HUES64 (cell line): ENCODE measurements at regions not wholly inside any gene's neighbourhood (a gene's known extent, or its start where the extent isn't known, plus 50 kb on each side); places are given as distances from the start of the nearest gene placed in this dataset.
"Not testable (repeated sequence)": the region's sequence is repeated elsewhere in the genome, so short reads cannot be mapped to it uniquely, and the experiment has no call there.

Source experiments
- H3K27ac ChIP-seq: 2 replicates; pipeline ENCODE4 v1.7.0; 2013; ENCODE audit warnings: low read depth, low read length, inconsistent platforms
- H3K27me3 ChIP-seq: 2 replicates; pipeline ENCODE4 v1.6.1; 2013; ENCODE audit warnings: mild to moderate bottlenecking, low read length; ENCODE audit not compliant: insufficient read depth
- H3K36me3 ChIP-seq: 2 replicates; pipeline ENCODE4 v1.6.1; 2013; ENCODE audit warnings: mild to moderate bottlenecking, low read length; ENCODE audit not compliant: insufficient read depth
- H3K4me1 ChIP-seq: 2 replicates; pipeline ENCODE4 v1.6.1; 2013; ENCODE audit warnings: mild to moderate bottlenecking, low read length, moderate library complexity; ENCODE audit not compliant: insufficient read depth
- H3K4me3 ChIP-seq: 2 replicates; pipeline ENCODE4 v1.5.1; 2013; ENCODE audit warnings: mild to moderate bottlenecking, low read length, moderate library complexity
- H3K9ac ChIP-seq: 2 replicates; pipeline ENCODE4 v1.6.1; 2013; ENCODE audit warnings: mild to moderate bottlenecking, low read depth, low read length
- H3K9me3 ChIP-seq: 2 replicates; pipeline ENCODE4 v1.6.1; 2013; ENCODE audit warnings: low read depth, low read length; ENCODE audit not compliant: insufficient read depth
- WGBS: fragments of 150-250, 120-280 bp; methylation state at CpG from one replicate; pipeline ENCODE4 v1.1.7; 2013; ENCODE audit warnings: missing lambda C conversion rate; 5-methylcytosine and 5-hydroxymethylcytosine counted together

GRCh38 chr12:90690120-90690519, 264.9 kb downstream of the CCER1 start:
- H3K27me3 ChIP-seq: no peaks in the 10 kb centered on the region
- WGBS: 95% methylated on average over 1 of the region's 1 CpG

GRCh38 chr12:90687682-90688081, 267.3 kb downstream of the CCER1 start:
- not testable (repeated sequence) for H3K9ac ChIP-seq, H3K4me1 ChIP-seq, H3K9me3 ChIP-seq, H3K4me3 ChIP-seq, H3K36me3 ChIP-seq, H3K27me3 ChIP-seq, H3K27ac ChIP-seq

More at GRCh38 chr12:90690120-90690519, 264.9 kb downstream of the CCER1 start:
- Histone ChIP-seq H3K9me3 (no peaks in the 10 kb centered on the region), H3K27ac (no peak overlapping the region), H3K9ac (no peak overlapping the region), H3K4me1 (no peaks in the 10 kb centered on the region), H3K36me3 (no peaks in the 10 kb centered on the region), H3K4me3 (no peak overlapping the region)

GRCh38 chr12:90683871-90684270, 271.1 kb downstream of the CCER1 start:
- WGBS: 100% methylated on average over 1 of the region's 3 CpGs
- Histone ChIP-seq H3K27ac (no peak overlapping the region), H3K4me1 (no peaks in the 10 kb centered on the region), H3K9ac (no peak overlapping the region), H3K27me3 (no peaks in the 10 kb centered on the region), H3K36me3 (no peaks in the 10 kb centered on the region), H3K9me3 (no peaks in the 10 kb centered on the region), H3K4me3 (no peak overlapping the region)

DNA sequence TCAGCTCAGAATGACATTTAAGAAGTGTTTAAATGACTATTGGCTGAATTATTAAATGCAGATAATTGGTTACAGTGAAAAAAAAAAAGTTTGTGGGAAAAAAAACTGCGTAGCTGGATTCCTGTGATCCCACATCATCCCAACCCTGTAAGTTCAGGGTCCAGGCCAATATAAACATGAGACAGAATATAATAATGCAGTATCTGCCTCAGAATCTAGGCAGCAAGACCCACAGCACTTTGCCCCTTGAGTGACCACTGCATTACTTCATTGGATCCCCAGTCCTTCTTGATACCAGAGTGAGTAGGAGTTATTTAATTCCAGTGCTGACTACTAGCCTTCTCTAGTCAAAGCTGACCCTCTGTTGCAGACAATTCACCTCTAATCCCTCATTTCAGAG, 272.6 kb downstream of the CCER1 start:
- Histone ChIP-seq H3K4me3 (no peak overlapping the region), H3K9me3 (no peaks in the 10 kb centered on the region), H3K36me3 (no peaks in the 10 kb centered on the region), H3K9ac (no peak overlapping the region), H3K4me1 (no peaks in the 10 kb centered on the region), H3K27ac (no peak overlapping the region), H3K27me3 (no peaks in the 10 kb centered on the region)
- WGBS: 100% methylated on average over 1 of the region's 1 CpG

GRCh38 chr12:90679674-90680073, 275.3 kb downstream of the CCER1 start:
- Histone ChIP-seq H3K27me3 (no peaks in the 10 kb centered on the region), H3K4me1 (no peaks in the 10 kb centered on the region), H3K27ac (no peak overlapping the region), H3K36me3 (no peaks in the 10 kb centered on the region), H3K9me3 (no peaks in the 10 kb centered on the region), H3K9ac (no peak overlapping the region), H3K4me3 (no peak overlapping the region)
- WGBS: 94% methylated on average over 1 of the region's 1 CpG

DNA sequence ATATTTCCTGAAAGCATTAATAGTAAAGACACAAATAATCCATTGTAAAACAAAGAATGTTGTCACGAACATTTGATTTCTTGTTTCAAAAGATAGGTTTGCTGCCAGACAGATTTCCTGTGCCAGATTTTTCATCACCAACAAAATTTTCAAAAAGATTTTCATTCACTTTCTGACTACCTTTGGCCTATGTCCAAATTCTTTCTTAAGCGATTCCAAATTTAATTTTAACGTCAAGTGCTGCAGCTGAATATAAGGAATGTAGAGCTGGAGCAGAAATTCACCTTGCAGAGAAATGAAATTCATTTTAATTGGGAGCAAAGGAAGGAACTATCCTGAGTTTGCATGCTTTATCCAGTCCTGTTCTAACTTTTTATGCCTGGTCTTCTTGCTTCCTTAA, 277.4 kb downstream of the CCER1 start:
- WGBS: 97% methylated on average over 3 of the region's 3 CpGs
- Histone ChIP-seq H3K4me1 (no peaks in the 10 kb centered on the region), H3K4me3 (no peak overlapping the region), H3K27me3 (no peaks in the 10 kb centered on the region), H3K36me3 (no peaks in the 10 kb centered on the region), H3K9ac (no peak overlapping the region), H3K9me3 (no peaks in the 10 kb centered on the region), H3K27ac (no peak overlapping the region)

DNA sequence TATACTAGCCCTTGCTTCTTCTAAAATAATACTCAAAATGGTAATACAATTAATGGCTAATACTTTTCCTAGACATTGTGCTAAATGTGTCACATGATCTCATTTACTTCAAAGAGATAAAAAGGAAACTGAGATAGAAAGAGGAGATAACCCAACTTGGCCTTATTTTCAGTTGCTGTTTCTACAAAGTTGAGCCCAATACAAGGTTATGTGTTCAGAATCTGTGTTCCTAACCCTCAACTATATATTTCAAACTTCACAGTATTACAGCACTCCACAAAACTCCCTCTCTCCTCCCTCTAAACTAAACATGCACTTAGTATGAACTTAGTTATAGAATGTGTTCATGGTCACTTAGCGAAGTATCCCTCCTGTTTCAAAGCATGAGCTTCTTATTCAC, 277.9 kb downstream of the CCER1 start:
- Histone ChIP-seq H3K9me3 (no peaks in the 10 kb centered on the region), H3K27me3 (no peaks in the 10 kb centered on the region), H3K27ac (no peak overlapping the region), H3K36me3 (no peaks in the 10 kb centered on the region), H3K4me1 (no peaks in the 10 kb centered on the region), H3K4me3 (no peak overlapping the region), H3K9ac (no peak overlapping the region)
- WGBS: 92% methylated on average over 1 of the region's 1 CpG

- Histone ChIP-seq H3K27me3 (no peaks in the 10 kb centered on the region), H3K9me3 (no peaks in the 10 kb centered on the region), H3K27ac (no peak overlapping the region), H3K4me3 (no peak overlapping the region), H3K4me1 (no peaks in the 10 kb centered on the region), H3K36me3 (no peaks in the 10 kb centered on the region), H3K9ac (no peak overlapping the region)
- WGBS: 78% methylated on average over 1 of the region's 1 CpG
Observed at GRCh38 chr12:90675106-90675505, 279.9 kb downstream of the CCER1 start.

DNA sequence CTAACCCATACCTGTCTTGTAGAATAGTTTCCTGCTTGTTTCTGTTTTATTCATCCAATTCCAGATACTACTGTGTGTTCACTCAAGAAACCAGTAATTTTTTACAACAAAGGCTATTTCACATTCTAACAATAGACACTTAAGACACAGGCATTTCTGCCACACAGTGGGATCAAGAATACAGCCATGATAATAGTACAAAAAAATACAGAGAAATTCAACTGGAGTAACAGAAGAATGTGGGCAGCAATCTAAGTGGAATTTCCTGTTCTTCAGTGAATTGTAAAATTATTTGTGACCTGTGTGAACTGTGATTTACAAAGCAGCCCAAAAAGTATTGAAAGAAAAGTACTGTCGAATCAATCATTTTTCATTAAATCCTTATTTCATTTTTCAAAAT, 282.9 kb downstream of the CCER1 start:
- H3K4me1 ChIP-seq: no peaks in the 10 kb centered on the region
- no peaks in the 10 kb centered on the region for H3K9me3 ChIP-seq
- WGBS: 100% methylated on average over 1 of the region's 1 CpG
- H3K27ac ChIP-seq: no peak overlapping the region
- H3K36me3 ChIP-seq: no peaks in the 10 kb centered on the region
- H3K27me3 ChIP-seq: no peaks in the 10 kb centered on the region
- H3K4me3 ChIP-seq: no peak overlapping the region
- H3K9ac ChIP-seq: no peak overlapping the region

GRCh38 chr12:90663949-90664348, 291.0 kb downstream of the CCER1 start:
- H3K9ac ChIP-seq, H3K9me3 ChIP-seq, H3K27me3 ChIP-seq, H3K4me3 ChIP-seq, H3K4me1 ChIP-seq, H3K27ac ChIP-seq, H3K36me3 ChIP-seq: not testable (repeated sequence)
- WGBS: 92% methylated on average over 5 of the region's 7 CpGs

- no peaks in the 10 kb centered on the region for H3K27me3 ChIP-seq
- WGBS: no CpG with 5 or more reads among the region's 2 CpGs
Observed at GRCh38 chr12:90659060-90659459, 295.9 kb downstream of the CCER1 start.

DNA sequence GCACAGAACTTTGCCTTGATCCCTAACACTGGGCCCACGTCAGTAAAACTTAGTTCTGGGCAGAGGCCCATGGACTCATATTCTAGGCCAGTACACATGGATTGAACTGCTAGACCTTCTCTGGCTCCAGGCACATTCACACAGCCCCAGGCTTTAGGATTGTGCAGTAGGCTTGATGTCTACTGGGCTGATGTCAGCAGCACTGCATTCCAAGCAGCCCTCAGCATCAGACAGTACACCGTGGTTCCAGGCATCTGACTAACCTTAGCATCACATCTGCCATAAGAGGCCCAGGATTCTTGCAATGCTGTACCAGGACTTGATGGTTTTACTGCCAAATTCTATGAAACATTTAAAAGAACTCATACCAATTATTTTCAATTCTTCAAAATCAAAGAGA, 301.9 kb downstream of the CCER1 start:
- 95% methylated on average over 2 of the region's 2 CpGs for WGBS
- Histone ChIP-seq H3K27ac (no peak overlapping the region), H3K9me3 (no peaks in the 10 kb centered on the region), H3K4me1 (peaks cover 3% of the 10 kb centered on the region; the same call in 1 of the 2 replicates), H3K27me3 (no peaks in the 10 kb centered on the region), H3K4me3 (no peak overlapping the region), H3K9ac (no peak overlapping the region), H3K36me3 (no peaks in the 10 kb centered on the region)

More at GRCh38 chr12:90659060-90659459, 295.9 kb downstream of the CCER1 start:
- H3K4me3 ChIP-seq: no peak overlapping the region
- no peak overlapping the region for H3K9ac ChIP-seq
- no peaks in the 10 kb centered on the region for H3K36me3 ChIP-seq
- H3K4me1 ChIP-seq: no peaks in the 10 kb centered on the region
- H3K9me3 ChIP-seq: no peaks in the 10 kb centered on the region
- no peak overlapping the region for H3K27ac ChIP-seq
